Sigmoid colon (tissue), 6 donors: ENCODE measurements at regions not wholly inside any gene's neighbourhood (a gene's known extent, or its start where the extent isn't known, plus 50 kb on each side); places are given as distances from the start of the nearest gene placed in this dataset.

Experiments used
- DNase-seq: peaks from one replicate; pipeline ENCODE4 v3.0.0-alpha.2; 2019
- H3K27ac ChIP-seq, 4 donors: fragments of 200-600 bp; sonication (generic); one replicate each; pipeline ENCODE4 v1.5.1; 2016 to 2019; ENCODE audit warnings: mild to moderate bottlenecking in 1 of 4
- H3K27me3 ChIP-seq, 3 donors: fragments of 200-600 bp; sonication (generic); one replicate each; pipeline ENCODE4 v1.5.1; 2019; ENCODE audit warnings: mild to moderate bottlenecking in 1 of 3
- H3K36me3 ChIP-seq, 4 donors: fragments of 200-600 bp; sonication (generic); one replicate each; pipeline ENCODE4 v1.5.1; 2016 to 2019
- H3K4me1 ChIP-seq, 4 donors: fragments of 200-600 bp; sonication (generic); one replicate each; pipeline ENCODE4 v1.5.1; 2017 to 2019
- H3K4me3 ChIP-seq, 4 donors: fragments of 200-600 bp; sonication (generic); one replicate each; pipeline ENCODE4 v1.5.1; 2017 to 2019; ENCODE audit warnings: mild to moderate bottlenecking in 2 of 4, moderate library complexity in 1 of 4
- H3K9me3 ChIP-seq, 4 donors: fragments of 200-600 bp in 3 of 4; sonication (generic) in 3 of 4; one replicate each; pipeline versions ENCODE4 v1.5.1 to v1.6.1; 2013 to 2019
- EP300 ChIP-seq, 4 donors: sonication (generic); formaldehyde crosslinking; IDR thresholded peaks; one replicate each; pipeline ENCODE4 v1.6.1; 2017; ENCODE audit warnings: antibody characterized with exemption in 4 of 4
- POLR2A ChIP-seq, 2 donors: fragments of 450-650 bp; IDR thresholded peaks; one replicate each; pipeline ENCODE4 v1.6.1; 2016; ENCODE audit warnings: antibody characterized with exemption in 2 of 2, mild to moderate bottlenecking in 2 of 2, moderate library complexity in 2 of 2
- POLR2AphosphoS5 ChIP-seq, 4 donors: sonication (generic); formaldehyde crosslinking; IDR thresholded peaks; one replicate each; pipeline ENCODE4 v1.6.1; 2017; ENCODE audit warnings: antibody characterized with exemption in 4 of 4
- WGBS, 2 donors: extraction: QIAGEN DNeasy Blood & Tissue Kit; methylation state at CpG; one replicate each; pipeline ENCODE4 v1.1.7; 2013; 5-methylcytosine and 5-hydroxymethylcytosine counted together
- intact Hi-C: fragments of 100-400 bp; cut with DNase I; formaldehyde crosslinking; loops from one replicate; pipeline ENCODE4 v1.15.1; 2023
- TF ChIP-seq, protein P1 (sequence below), 4 experiments: fragments of 450-650 bp in 3 of 4; fragments of 200-600 bp in 1 of 4; IDR thresholded peaks; one replicate each; pipeline ENCODE4 v1.5.1; 2016 to 2019; ENCODE audit warnings: antibody characterized with exemption in 4 of 4, mild to moderate bottlenecking in 3 of 4, moderate library complexity in 2 of 4
- donor health status: healthy with polysubstance abuse.
- donor health status: healthy.

DNA sequence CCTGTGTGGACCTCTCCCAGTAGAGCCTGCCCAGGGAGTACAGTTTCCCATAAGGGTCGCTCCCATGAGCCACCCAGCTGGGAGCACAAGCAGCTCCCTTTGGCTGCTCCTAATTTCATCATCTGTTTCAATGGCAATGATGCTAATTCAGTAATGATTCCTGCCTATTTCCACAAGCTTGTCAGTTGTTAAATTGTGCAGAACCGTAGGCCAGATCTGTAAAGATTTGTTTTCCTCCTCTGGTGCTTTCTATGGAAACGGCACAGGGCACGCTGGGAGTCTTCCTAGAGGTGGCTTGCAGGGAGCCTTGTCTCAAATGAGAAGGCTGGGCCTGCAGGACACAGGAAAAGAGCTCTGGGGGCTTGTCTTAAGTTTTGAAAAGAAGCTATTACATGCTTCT is 223.7 kb downstream of the CBLN1 start:
- no peak for DNase-seq
- Histone ChIP-seq H3K36me3 (no peaks in the 10 kb centered on the region), H3K27ac (no peak overlapping the region), H3K4me1 (no peaks in the 10 kb centered on the region), H3K9me3 (no peaks in the 10 kb centered on the region), H3K27me3 (no peaks in the 10 kb centered on the region), H3K4me3 (no peak overlapping the region)
- intact Hi-C loops, result no loop called here
- TF ChIP-seq POLR2A (IDR thresholded peaks at IDR 0.05) (no peak), POLR2AphosphoS5 (IDR thresholded peaks at IDR 0.05) (no peak), EP300 (IDR thresholded peaks at IDR 0.05) (no peak)
- TF ChIP-seq, protein P1, sequence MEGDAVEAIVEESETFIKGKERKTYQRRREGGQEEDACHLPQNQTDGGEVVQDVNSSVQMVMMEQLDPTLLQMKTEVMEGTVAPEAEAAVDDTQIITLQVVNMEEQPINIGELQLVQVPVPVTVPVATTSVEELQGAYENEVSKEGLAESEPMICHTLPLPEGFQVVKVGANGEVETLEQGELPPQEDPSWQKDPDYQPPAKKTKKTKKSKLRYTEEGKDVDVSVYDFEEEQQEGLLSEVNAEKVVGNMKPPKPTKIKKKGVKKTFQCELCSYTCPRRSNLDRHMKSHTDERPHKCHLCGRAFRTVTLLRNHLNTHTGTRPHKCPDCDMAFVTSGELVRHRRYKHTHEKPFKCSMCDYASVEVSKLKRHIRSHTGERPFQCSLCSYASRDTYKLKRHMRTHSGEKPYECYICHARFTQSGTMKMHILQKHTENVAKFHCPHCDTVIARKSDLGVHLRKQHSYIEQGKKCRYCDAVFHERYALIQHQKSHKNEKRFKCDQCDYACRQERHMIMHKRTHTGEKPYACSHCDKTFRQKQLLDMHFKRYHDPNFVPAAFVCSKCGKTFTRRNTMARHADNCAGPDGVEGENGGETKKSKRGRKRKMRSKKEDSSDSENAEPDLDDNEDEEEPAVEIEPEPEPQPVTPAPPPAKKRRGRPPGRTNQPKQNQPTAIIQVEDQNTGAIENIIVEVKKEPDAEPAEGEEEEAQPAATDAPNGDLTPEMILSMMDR (IDR thresholded peaks at IDR 0.05), result no peak
- WGBS, 2 donors, result 62 to 63% methylated on average over 4 of the region's 4 CpGs

DNA sequence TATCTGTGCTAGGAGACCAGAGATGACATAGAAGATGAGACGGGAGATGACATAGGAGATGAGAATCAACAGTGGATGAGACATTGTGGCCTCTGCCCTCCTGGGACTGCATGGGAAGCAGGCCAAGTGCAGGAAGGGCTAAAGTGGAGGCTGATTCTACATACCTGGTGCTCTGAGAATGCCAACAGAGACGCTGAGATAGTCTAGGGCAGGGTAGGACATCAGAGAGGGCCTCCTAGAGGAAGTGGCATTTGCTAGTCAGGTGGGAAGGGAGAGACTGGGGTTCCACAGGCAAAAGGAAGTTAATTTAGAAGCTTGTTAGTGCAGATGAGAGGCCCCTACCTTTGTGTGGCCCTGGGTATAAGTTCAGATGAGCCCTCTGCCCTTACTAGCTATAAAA is 224.2 kb downstream of the CBLN1 start:
- 49 to 70% methylated on average over 2 of the region's 2 CpGs for WGBS, 2 donors
- H3K4me3 ChIP-seq, result no peak overlapping the region
- TF ChIP-seq POLR2A (IDR thresholded peaks at IDR 0.05) (no peak), POLR2AphosphoS5 (IDR thresholded peaks at IDR 0.05) (no peak), EP300 (IDR thresholded peaks at IDR 0.05) (no peak)
- TF ChIP-seq, protein P1 (IDR thresholded peaks at IDR 0.05), result no peak
- intact Hi-C loops, result no loop called here
- H3K27ac ChIP-seq, result no peak overlapping the region
- no peak for DNase-seq
- H3K4me1 ChIP-seq, result no peaks in the 10 kb centered on the region
- H3K36me3 ChIP-seq, result no peaks in the 10 kb centered on the region
- no peaks in the 10 kb centered on the region for H3K9me3 ChIP-seq
- H3K27me3 ChIP-seq, result no peaks in the 10 kb centered on the region

DNA sequence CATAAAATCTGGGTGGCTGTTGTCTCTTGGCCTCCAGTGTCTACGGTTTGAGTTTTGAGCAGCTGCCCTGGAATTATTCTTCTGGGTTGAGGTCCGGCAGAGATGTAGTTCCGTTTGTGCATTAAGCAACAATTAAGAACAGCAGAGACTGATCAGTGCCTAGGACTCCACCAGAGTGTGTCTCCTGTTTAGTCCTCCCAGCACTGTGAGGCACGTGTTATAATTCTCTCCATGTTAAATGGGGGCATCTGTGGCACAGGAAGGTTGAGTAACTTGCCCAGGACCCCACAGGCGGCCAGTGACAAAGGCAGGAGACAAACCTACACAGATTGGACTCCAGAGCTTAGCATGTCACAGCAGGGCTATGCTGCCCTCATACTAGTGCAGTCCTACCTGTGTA is 225.1 kb downstream of the CBLN1 start:
- WGBS, 2 donors, result 72 to 78% methylated on average over 5 of the region's 5 CpGs
- no peak for DNase-seq
- H3K4me1 ChIP-seq, result peaks cover 0 to 4% (median 3%) of the 10 kb centered on the region in 4 donors
- H3K27ac ChIP-seq, result no peak overlapping the region
- intact Hi-C loops, result no loop called here
- H3K36me3 ChIP-seq, result no peaks in the 10 kb centered on the region
- no peaks in the 10 kb centered on the region for H3K27me3 ChIP-seq
- TF ChIP-seq POLR2AphosphoS5 (IDR thresholded peaks at IDR 0.05) (no peak), POLR2A (IDR thresholded peaks at IDR 0.05) (no peak), EP300 (IDR thresholded peaks at IDR 0.05) (no peak)
- H3K4me3 ChIP-seq, result no peak overlapping the region
- no peaks in the 10 kb centered on the region for H3K9me3 ChIP-seq

DNA sequence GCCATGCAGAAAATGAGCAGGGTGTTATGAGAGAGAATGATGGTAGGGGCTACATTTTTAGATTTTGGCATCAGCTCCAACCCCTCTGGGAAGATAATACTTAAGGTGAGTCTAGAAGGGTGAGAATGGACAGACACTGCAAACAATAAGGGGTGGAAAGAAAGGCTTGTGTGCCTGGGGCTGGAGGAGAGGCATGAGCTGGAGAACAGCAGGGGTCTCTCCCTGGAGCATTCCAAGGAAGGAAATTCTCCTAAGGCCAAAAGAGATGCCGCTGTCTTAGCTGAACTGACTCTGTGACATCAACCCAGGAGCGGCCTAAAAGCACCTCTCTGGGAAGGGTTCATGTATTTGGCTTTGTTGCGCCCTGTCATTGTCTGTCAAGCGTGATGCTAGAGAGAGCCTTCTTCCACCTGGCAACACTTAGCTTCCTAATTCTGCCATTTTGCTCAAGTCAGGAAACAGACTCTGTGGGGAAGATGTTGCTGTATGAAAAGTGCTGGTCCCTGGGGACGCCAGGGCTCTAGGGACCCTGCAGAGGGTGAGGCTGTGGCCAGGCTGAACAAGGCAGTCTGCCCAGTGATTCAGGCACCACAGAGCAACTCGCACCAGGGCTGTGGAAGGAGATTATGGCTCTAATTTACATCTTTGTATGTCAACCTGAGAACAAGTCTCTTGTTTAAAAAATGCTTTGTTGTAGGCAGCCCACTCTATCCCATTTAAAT is 225.7 kb downstream of the CBLN1 start:
- TF ChIP-seq POLR2AphosphoS5 (IDR thresholded peaks at IDR 0.05) (no peak), EP300 (IDR thresholded peaks at IDR 0.05) (no peak), POLR2A (IDR thresholded peaks at IDR 0.05) (no peak)
- TF ChIP-seq, protein P1 (IDR thresholded peaks at IDR 0.05), result no peak

DNA sequence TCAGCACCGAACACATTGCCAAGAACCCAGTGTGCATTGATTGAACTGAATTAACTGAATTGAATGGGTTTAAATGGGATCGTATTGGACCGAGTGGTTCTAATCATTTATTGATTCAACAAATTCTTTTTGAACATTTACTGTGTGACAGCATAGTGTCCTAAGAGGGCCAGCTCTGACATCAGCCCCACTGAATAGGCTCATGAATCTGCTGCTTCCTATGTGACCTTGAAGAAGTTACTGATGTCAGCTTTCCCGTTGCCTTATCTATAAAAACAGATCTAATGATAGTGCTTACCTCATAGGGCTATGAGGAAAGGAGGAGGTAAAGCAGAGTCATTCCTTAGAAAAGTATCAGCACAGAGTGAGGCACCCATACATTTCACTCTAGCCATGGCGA is 226.3 kb downstream of the CBLN1 start:
- Histone ChIP-seq H3K4me1 (peaks cover 0 to 17% (median 13%) of the 10 kb centered on the region in 4 donors), H3K9me3 (no peaks in the 10 kb centered on the region), H3K27ac (no peak overlapping the region), H3K27me3 (no peaks in the 10 kb centered on the region), H3K36me3 (no peaks in the 10 kb centered on the region), H3K4me3 (no peak overlapping the region)
- no peak for TF ChIP-seq POLR2AphosphoS5 (IDR thresholded peaks at IDR 0.05)
- TF ChIP-seq, protein P1 (IDR thresholded peaks at IDR 0.05), result no peak
- TF ChIP-seq EP300 (IDR thresholded peaks at IDR 0.05), result no peak
- no peak for TF ChIP-seq POLR2A (IDR thresholded peaks at IDR 0.05)
- 70 to 80% methylated on average over 5 of the region's 5 CpGs for WGBS, 2 donors
- no peak for DNase-seq
- intact Hi-C loops, result no loop called here

More for the DNA sequence above, 225.7 kb downstream of the CBLN1 start:
- Histone ChIP-seq H3K4me1 (peaks cover 0 to 10% (median 8%) of the 10 kb centered on the region in 4 donors), H3K27me3 (no peaks in the 10 kb centered on the region), H3K4me3 (no peak overlapping the region), H3K9me3 (no peaks in the 10 kb centered on the region), H3K36me3 (no peaks in the 10 kb centered on the region), H3K27ac (no peak overlapping the region)
- intact Hi-C loops, result no loop called here
- no peak for DNase-seq
- 76 to 79% methylated on average over 6 of the region's 6 CpGs for WGBS, 2 donors
